ENCODE measurements at regions not wholly inside any gene's neighbourhood (a gene's known extent, or its start where the extent isn't known, plus 50 kb on each side); places are given as distances from the start of the nearest gene placed in this dataset.
A peak's percentile ranks its signal among the peaks of the same experiment; 100 is the strongest.

DNA sequence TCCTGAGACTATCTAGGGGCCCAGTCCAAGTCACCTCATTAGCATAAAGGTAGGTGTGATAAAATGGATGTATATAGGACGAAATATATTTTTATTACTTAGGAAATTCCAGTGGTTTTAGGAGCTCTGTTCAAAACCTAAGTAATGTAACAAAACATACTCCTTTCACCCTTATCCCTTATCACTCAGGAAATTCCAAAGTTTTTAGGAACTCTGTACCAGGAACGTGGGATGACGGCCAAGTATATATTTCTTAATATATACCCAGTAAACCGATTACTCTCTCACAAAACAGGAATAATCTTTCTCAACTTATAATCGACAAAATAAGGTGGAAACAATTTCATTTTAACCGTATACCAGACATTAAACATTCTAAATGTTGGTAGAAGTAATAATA lies 195.7 kb downstream of the ZPLD1 start:
- no peaks in the 10 kb centered on the region for H3F3A ChIP-seq (ENCODE audit: insufficient read depth, low read length, poor library complexity, severe bottlenecking)
- H2AFZ ChIP-seq (ENCODE audit: low read depth, low read length) = no peak overlapping the region
- no peak overlapping the region for H3K27ac ChIP-seq (ENCODE audit: low read length)
- no peaks in the 10 kb centered on the region for H3K9me2 ChIP-seq (ENCODE audit: insufficient read depth, low read length)
- H3K4me3 ChIP-seq (ENCODE audit: low read length) = no peak overlapping the region
- H3K79me2 ChIP-seq (replicated peaks; ENCODE audit: insufficient read depth, low read length) = no peaks in the 10 kb centered on the region
- no peaks in the 10 kb centered on the region for H3K27me3 ChIP-seq (ENCODE audit: insufficient read depth, low read depth, low read length)
- no peaks in the 10 kb centered on the region for H3K36me3 ChIP-seq (ENCODE audit: insufficient read depth, low read length)
- H3K9me3 ChIP-seq (ENCODE audit: low read length) = no peaks in the 10 kb centered on the region
- H4K20me1 ChIP-seq (ENCODE audit: insufficient read depth) = no peaks in the 10 kb centered on the region
- no peak overlapping the region for H3K4me2 ChIP-seq (ENCODE audit: low read length)
- TF ChIP-seq EP300 (conservative IDR thresholded peaks at IDR 0.05; ENCODE audit: poor library complexity, severe bottlenecking) (no peak), EZH2 (IDR thresholded peaks at IDR 0.05; ENCODE audit: borderline replicate concordance, insufficient read depth, low read length, poor library complexity, severe bottlenecking) (no peak), MXI1 (conservative IDR thresholded peaks at IDR 0.05; ENCODE audit: poor library complexity, severe bottlenecking) (no peak), REST (IDR thresholded peaks at IDR 0.05; ENCODE audit: borderline replicate concordance) (no peak), SMC3 (conservative IDR thresholded peaks at IDR 0.05; ENCODE audit: poor library complexity) (no peak), RAD21 (conservative IDR thresholded peaks at IDR 0.05) (no peak), POLR2AphosphoS5 (IDR thresholded peaks at IDR 0.05) (no peak), TAF1 (IDR thresholded peaks at IDR 0.05; ENCODE audit: low read depth) (no peak)
- TF ChIP-seq, protein P1, sequence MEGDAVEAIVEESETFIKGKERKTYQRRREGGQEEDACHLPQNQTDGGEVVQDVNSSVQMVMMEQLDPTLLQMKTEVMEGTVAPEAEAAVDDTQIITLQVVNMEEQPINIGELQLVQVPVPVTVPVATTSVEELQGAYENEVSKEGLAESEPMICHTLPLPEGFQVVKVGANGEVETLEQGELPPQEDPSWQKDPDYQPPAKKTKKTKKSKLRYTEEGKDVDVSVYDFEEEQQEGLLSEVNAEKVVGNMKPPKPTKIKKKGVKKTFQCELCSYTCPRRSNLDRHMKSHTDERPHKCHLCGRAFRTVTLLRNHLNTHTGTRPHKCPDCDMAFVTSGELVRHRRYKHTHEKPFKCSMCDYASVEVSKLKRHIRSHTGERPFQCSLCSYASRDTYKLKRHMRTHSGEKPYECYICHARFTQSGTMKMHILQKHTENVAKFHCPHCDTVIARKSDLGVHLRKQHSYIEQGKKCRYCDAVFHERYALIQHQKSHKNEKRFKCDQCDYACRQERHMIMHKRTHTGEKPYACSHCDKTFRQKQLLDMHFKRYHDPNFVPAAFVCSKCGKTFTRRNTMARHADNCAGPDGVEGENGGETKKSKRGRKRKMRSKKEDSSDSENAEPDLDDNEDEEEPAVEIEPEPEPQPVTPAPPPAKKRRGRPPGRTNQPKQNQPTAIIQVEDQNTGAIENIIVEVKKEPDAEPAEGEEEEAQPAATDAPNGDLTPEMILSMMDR (IDR thresholded peaks at IDR 0.05; ENCODE audit: poor library complexity, severe bottlenecking) = no peak
- H3K9ac ChIP-seq (ENCODE audit: low read length) = no peak overlapping the region

GRCh38 chr3:102643546-102643945 lies 208.7 kb downstream of the ZPLD1 start:
- H3K27ac ChIP-seq (ENCODE audit: low read length) = no peak overlapping the region
- H3F3A ChIP-seq (ENCODE audit: insufficient read depth, low read length, poor library complexity, severe bottlenecking) = no peaks in the 10 kb centered on the region
- H3K9me2 ChIP-seq (ENCODE audit: insufficient read depth, low read length) = no peaks in the 10 kb centered on the region
- peak overlapping the region; percentile 19 for H3K4me2 ChIP-seq (ENCODE audit: low read length)
- H3K4me3 ChIP-seq (ENCODE audit: low read length) = no peak overlapping the region
- H3K79me2 ChIP-seq (replicated peaks; ENCODE audit: insufficient read depth, low read length) = no peaks in the 10 kb centered on the region
- no peaks in the 10 kb centered on the region for H4K20me1 ChIP-seq (ENCODE audit: insufficient read depth)
- no peaks in the 10 kb centered on the region for H3K27me3 ChIP-seq (ENCODE audit: insufficient read depth, low read depth, low read length)
- no peaks in the 10 kb centered on the region for H3K9me3 ChIP-seq (ENCODE audit: low read length)
- TF ChIP-seq RAD21 (conservative IDR thresholded peaks at IDR 0.05) (no peak), POLR2AphosphoS5 (IDR thresholded peaks at IDR 0.05) (peak; percentile 66), EZH2 (IDR thresholded peaks at IDR 0.05; ENCODE audit: borderline replicate concordance, insufficient read depth, low read length, poor library complexity, severe bottlenecking) (no peak), MXI1 (conservative IDR thresholded peaks at IDR 0.05; ENCODE audit: poor library complexity, severe bottlenecking) (no peak), TAF1 (IDR thresholded peaks at IDR 0.05; ENCODE audit: low read depth) (no peak), EP300 (conservative IDR thresholded peaks at IDR 0.05; ENCODE audit: poor library complexity, severe bottlenecking) (peak; percentile 87), SMC3 (conservative IDR thresholded peaks at IDR 0.05; ENCODE audit: poor library complexity) (no peak), REST (IDR thresholded peaks at IDR 0.05; ENCODE audit: borderline replicate concordance) (peak; percentile 28)
- TF ChIP-seq, protein P1 (IDR thresholded peaks at IDR 0.05; ENCODE audit: poor library complexity, severe bottlenecking) = no peak
- no peak overlapping the region for H3K9ac ChIP-seq (ENCODE audit: low read length)
- no peak overlapping the region for H2AFZ ChIP-seq (ENCODE audit: low read depth, low read length)
- no peaks in the 10 kb centered on the region for H3K36me3 ChIP-seq (ENCODE audit: insufficient read depth, low read length)
